G401 (cell line): ENCODE measurements at regions not wholly inside any gene's neighbourhood (a gene's known extent, or its start where the extent isn't known, plus 50 kb on each side); places are given as distances from the start of the nearest gene placed in this dataset.

Experiments
- DNase-seq: peaks from one replicate; pipeline ENCODE4 v3.0.0-alpha.2; 2015; ENCODE audit warnings: low spot score
- in situ Hi-C: cut with HindIII; loops from 2 replicates; pipeline ENCODE4 v1.10.0; 2016; ENCODE audit warnings: low sequenced_read_pairs, mixed read lengths

GRCh38 chr5:124796495-124796894, 50.1 kb upstream of the ZNF608 start:
- no peak for DNase-seq
- in situ Hi-C loops, result no loop called here

- DNase-seq, result no peak
- in situ Hi-C loops, result no loop called here
Observed at GRCh38 chr5:124797665-124798087, 51.2 kb upstream of the ZNF608 start.

- DNase-seq, result no peak
- in situ Hi-C loops, result no loop called here
Observed at GRCh38 chr5:124798890-124799289, 52.5 kb upstream of the ZNF608 start.

- DNase-seq, result peak; percentile 72
- in situ Hi-C loops, result no loop called here
Observed at GRCh38 chr5:124801551-124801950, 55.1 kb upstream of the ZNF608 start.

- in situ Hi-C loops, result no loop called here
- DNase-seq, result no peak
Observed at GRCh38 chr5:124803617-124804323, 57.3 kb upstream of the ZNF608 start.

GRCh38 chr5:124806026-124806372, 59.6 kb upstream of the ZNF608 start:
- no peak for DNase-seq
- in situ Hi-C loops, result no loop called here

- in situ Hi-C loops, result no loop called here
- DNase-seq, result peak; percentile 92
Observed at GRCh38 chr5:124806373-124807077, 60.1 kb upstream of the ZNF608 start.

- no peak for DNase-seq
- in situ Hi-C loops, result no loop called here
Observed at GRCh38 chr5:124808842-124809268, 62.4 kb upstream of the ZNF608 start.

GRCh38 chr5:124810396-124811006, 64.1 kb upstream of the ZNF608 start:
- no peak for DNase-seq
- in situ Hi-C loops, result no loop called here

- DNase-seq, result no peak
Observed at GRCh38 chr5:124812771-124813358, 66.4 kb upstream of the ZNF608 start.

GRCh38 chr5:124816381-124816780, 69.9 kb upstream of the ZNF608 start:
- peak; percentile 17 for DNase-seq
- in situ Hi-C loops, result no loop called here

More at GRCh38 chr5:124812771-124813358, 66.4 kb upstream of the ZNF608 start:
- in situ Hi-C loops, result no loop called here

GRCh38 chr5:124819201-124819600, 72.8 kb upstream of the ZNF608 start:
- in situ Hi-C loops, result no loop called here
- no peak for DNase-seq

GRCh38 chr5:124822647-124823046, 76.2 kb upstream of the ZNF608 start:
- DNase-seq, result no peak
- in situ Hi-C loops, result no loop called here

- no peak for DNase-seq
- in situ Hi-C loops, result no loop called here
Observed at GRCh38 chr5:124823380-124823779, 76.9 kb upstream of the ZNF608 start.

- in situ Hi-C loops, result no loop called here
- DNase-seq, result no peak
Observed at GRCh38 chr5:124824637-124825158, 78.3 kb upstream of the ZNF608 start.

- DNase-seq, result no peak
- in situ Hi-C loops, result no loop called here
Observed at GRCh38 chr5:124825250-124825982, 79.0 kb upstream of the ZNF608 start.

GRCh38 chr5:124825983-124826337, 79.5 kb upstream of the ZNF608 start:
- in situ Hi-C loops, result no loop called here
- no peak for DNase-seq

- in situ Hi-C loops, result no loop called here
- DNase-seq, result no peak
Observed at GRCh38 chr5:124828731-124829234, 82.3 kb upstream of the ZNF608 start.

- no peak for DNase-seq
- in situ Hi-C loops, result no loop called here
Observed at GRCh38 chr5:124831687-124832240, 85.3 kb upstream of the ZNF608 start.
